Naive B cell (primary cell): ENCODE measurements at regions not wholly inside any gene's neighbourhood (a gene's known extent, or its start where the extent isn't known, plus 50 kb on each side); places are given as distances from the start of the nearest gene placed in this dataset.
"Not testable (repeated sequence)": the region's sequence is repeated elsewhere in the genome, so short reads cannot be mapped to it uniquely, and the experiment has no call there.

ENCODE experiments used
- ATAC-seq, 2 donors: fragments of 150-1000 bp; cut with Tn5 transposase; 2 replicates each; pipeline ENCODE4 v1.10.0; 2021; ENCODE audit warnings: low read depth in 2 of 2, mild to moderate bottlenecking in 2 of 2, moderate library complexity in 2 of 2
- DNase-seq: peaks from one replicate; pipeline ENCODE4 v3.0.0; 2022
- H3K27ac Mint-ChIP-seq, 6 donors: one replicate each; pipeline ENCODE4 v1.8.0; 2020 to 2022; ENCODE audit warnings: mild to moderate bottlenecking in 6 of 6, mixed read lengths in 6 of 6, moderate library complexity in 5 of 6, inconsistent platforms in 2 of 6
- H3K27me3 Mint-ChIP-seq, 3 donors: one replicate each; pipeline ENCODE4 v1.8.0; 2021 to 2022; ENCODE audit warnings: mixed read lengths in 3 of 3, mild to moderate bottlenecking in 1 of 3
- H3K36me3 Mint-ChIP-seq, 2 donors: one replicate each; pipeline ENCODE4 v1.8.0; 2020 to 2022; ENCODE audit warnings: mixed read lengths in 2 of 2, inconsistent platforms in 1 of 2, mild to moderate bottlenecking in 1 of 2
- H3K4me1 Mint-ChIP-seq, 3 donors: one replicate each; pipeline ENCODE4 v1.8.0; 2020 to 2022; ENCODE audit warnings: mixed read lengths in 3 of 3, inconsistent platforms in 1 of 3, mild to moderate bottlenecking in 1 of 3, moderate library complexity in 1 of 3
- H3K4me3 Mint-ChIP-seq, 8 donors: one replicate each; pipeline ENCODE4 v1.8.0; 2020 to 2022; ENCODE audit warnings: mild to moderate bottlenecking in 8 of 8, mixed read lengths in 8 of 8, moderate library complexity in 8 of 8, inconsistent platforms in 2 of 8
- H3K9me3 Mint-ChIP-seq, 7 donors: one replicate each; pipeline ENCODE4 v1.8.0; 2020 to 2022; ENCODE audit warnings: mixed read lengths in 7 of 7, mild to moderate bottlenecking in 5 of 7, inconsistent platforms in 2 of 7, moderate library complexity in 1 of 7

- H3K4me1 Mint-ChIP-seq = peaks cover 0 to 3% (median 0%) of the 10 kb centered on the region in 3 donors
- peaks cover 9 to 44% (median 23%) of the 10 kb centered on the region in 3 donors for H3K27me3 Mint-ChIP-seq
- no peak for ATAC-seq
- H3K27ac Mint-ChIP-seq = no peak overlapping the region
- H3K36me3 Mint-ChIP-seq = no peaks in the 10 kb centered on the region
- no peak for DNase-seq
- no peak overlapping the region for H3K4me3 Mint-ChIP-seq
- no peaks in the 10 kb centered on the region for H3K9me3 Mint-ChIP-seq
These were observed 434.0 kb upstream of the SULF2 start for GRCh38 chr20:48219306-48219705.

DNA sequence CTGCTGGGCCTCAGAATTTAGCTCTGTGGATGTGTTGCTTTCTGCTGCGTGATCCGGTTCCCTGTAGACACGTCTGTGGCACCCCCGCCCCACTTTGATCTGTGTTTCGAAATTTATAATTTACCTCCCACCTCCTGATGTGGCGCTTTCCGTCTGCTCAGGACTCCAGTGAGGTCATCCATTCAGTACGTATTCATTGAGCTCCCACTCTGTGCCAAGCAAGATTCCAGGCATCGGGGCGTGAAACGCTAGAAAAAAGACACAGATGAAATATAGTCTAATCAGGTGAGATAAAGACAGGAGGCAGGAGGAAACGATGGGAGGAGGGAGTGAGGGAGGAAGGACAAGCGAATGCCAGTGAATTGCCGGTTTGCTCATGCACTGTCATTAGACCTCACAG is 431.9 kb upstream of the SULF2 start:
- H3K4me3 Mint-ChIP-seq = no peak overlapping the region
- H3K9me3 Mint-ChIP-seq = no peaks in the 10 kb centered on the region
- H3K4me1 Mint-ChIP-seq = no peaks in the 10 kb centered on the region
- ATAC-seq (no peak), DNase-seq (no peak)
- H3K36me3 Mint-ChIP-seq = no peaks in the 10 kb centered on the region
- H3K27me3 Mint-ChIP-seq = peaks cover 10 to 47% (median 21%) of the 10 kb centered on the region in 3 donors
- H3K27ac Mint-ChIP-seq = peak overlapping the region in 1 of 6 donors; percentile 72

- H3K36me3 Mint-ChIP-seq = no peaks in the 10 kb centered on the region
- DNase-seq = no peak
- no peak for ATAC-seq
- H3K4me3 Mint-ChIP-seq = no peak overlapping the region
- H3K27ac Mint-ChIP-seq = no peak overlapping the region
- peaks cover 13 to 54% (median 27%) of the 10 kb centered on the region in 3 donors for H3K27me3 Mint-ChIP-seq
- H3K9me3 Mint-ChIP-seq = no peaks in the 10 kb centered on the region
- H3K4me1 Mint-ChIP-seq = peaks cover 0 to 5% (median 0%) of the 10 kb centered on the region in 3 donors
These were observed 430.3 kb upstream of the SULF2 start for GRCh38 chr20:48215536-48215935.

GRCh38 chr20:48214601-48215000 is 429.3 kb upstream of the SULF2 start:
- H3K9me3 Mint-ChIP-seq = no peaks in the 10 kb centered on the region
- H3K4me1 Mint-ChIP-seq = peaks cover 0 to 5% (median 0%) of the 10 kb centered on the region in 3 donors
- H3K36me3 Mint-ChIP-seq = no peaks in the 10 kb centered on the region
- no peak overlapping the region for H3K4me3 Mint-ChIP-seq
- no peak for DNase-seq
- H3K27ac Mint-ChIP-seq = peak overlapping the region in 1 of 6 donors; percentile 77
- peaks cover 13 to 45% (median 27%) of the 10 kb centered on the region in 3 donors for H3K27me3 Mint-ChIP-seq
- no peak for ATAC-seq

DNA sequence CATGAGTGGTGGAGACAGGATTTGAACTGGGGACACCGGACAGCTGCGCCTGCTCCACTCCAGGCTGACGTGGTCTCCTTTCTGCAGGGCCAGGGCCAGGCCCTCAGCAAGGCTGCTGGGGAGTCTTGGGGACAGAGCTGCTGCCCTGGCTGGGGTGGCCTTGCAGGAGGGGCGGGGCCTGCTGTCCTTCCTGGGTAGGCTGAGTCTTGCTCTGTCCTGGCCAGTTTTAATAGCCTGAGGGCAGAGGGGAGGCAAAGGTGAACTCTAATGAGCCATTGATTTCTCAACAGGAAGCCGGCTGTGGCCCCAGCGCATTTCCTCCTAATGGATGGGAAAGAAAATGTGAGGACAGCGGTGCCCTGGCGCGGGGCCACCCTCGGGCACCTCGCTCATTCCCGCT is 428.4 kb upstream of the SULF2 start:
- H3K27me3 Mint-ChIP-seq = peaks cover 8 to 37% (median 22%) of the 10 kb centered on the region in 3 donors
- not testable (repeated sequence) for ATAC-seq, DNase-seq, H3K4me1 Mint-ChIP-seq, H3K36me3 Mint-ChIP-seq, H3K9me3 Mint-ChIP-seq, H3K4me3 Mint-ChIP-seq, H3K27ac Mint-ChIP-seq

DNA sequence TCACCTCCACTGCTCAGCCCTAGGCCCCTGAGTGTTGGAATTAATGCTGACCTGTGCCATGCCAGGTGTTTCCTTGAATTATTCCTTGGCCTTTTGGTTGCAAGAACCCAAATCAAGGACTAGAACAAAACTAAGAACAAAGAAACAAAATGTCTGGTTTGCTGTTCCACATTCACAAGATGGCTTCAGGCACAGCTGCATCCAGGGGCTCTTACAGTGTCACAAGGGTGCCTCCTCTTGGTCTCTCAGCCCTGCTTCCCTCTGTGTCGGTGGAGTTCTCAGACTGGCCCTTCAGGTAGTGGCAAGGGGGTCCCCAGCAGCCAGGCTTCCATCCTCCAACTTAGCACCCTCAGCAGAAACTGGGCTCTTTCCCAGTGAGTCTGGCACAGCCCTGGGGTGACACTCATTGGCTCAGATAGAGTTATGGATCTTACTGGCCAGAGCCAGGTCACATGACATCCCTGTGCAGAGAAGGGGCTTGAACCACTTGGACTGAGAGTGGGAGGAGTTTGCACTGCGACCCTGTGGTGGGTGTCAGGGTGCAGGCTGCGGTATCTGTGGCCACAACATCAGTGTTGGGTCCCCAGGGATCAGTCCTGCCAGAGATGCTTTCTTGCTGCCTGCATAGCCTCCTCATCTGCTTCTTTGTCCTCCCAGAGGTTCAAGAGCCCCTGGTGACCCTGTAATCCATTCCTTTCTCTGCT is 427.7 kb upstream of the SULF2 start:
- no peak for ATAC-seq
- Mint-ChIP-seq H3K4me3 (no peak overlapping the region), H3K9me3 (no peaks in the 10 kb centered on the region), H3K4me1 (peaks cover 0 to 5% (median 0%) of the 10 kb centered on the region in 3 donors), H3K27me3 (peaks cover 4 to 30% (median 22%) of the 10 kb centered on the region in 3 donors), H3K36me3 (no peaks in the 10 kb centered on the region), H3K27ac (no peak overlapping the region)
- DNase-seq = no peak

- Mint-ChIP-seq H3K27me3 (peaks cover 8 to 35% (median 22%) of the 10 kb centered on the region in 3 donors), H3K36me3 (no peaks in the 10 kb centered on the region), H3K27ac (no peak overlapping the region), H3K4me1 (peaks cover 0 to 5% (median 0%) of the 10 kb centered on the region in 3 donors), H3K4me3 (no peak overlapping the region), H3K9me3 (no peaks in the 10 kb centered on the region)
- no peak for ATAC-seq
- no peak for DNase-seq
These were observed 426.6 kb upstream of the SULF2 start for GRCh38 chr20:48211847-48212246.

DNA sequence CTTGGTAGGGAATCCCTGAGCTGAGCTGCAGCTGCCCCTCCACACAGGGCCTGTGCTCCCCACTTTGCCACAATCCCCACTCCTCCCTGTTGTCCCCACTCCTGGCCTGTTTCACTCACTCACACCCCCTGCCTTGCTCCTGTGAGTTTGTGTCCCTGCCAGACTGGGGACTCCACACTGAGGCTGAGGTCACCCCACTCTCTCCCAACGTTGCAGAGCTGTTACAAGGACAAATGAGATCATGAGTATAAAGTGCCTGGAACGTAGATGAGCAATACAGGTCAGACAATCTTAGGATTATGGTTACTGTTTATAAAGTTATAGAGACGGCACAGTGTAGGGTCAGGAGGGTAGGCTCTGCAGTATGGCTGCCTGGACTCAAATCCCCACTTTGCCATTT is 426.0 kb upstream of the SULF2 start:
- Mint-ChIP-seq H3K27me3 (peaks cover 11 to 35% (median 22%) of the 10 kb centered on the region in 3 donors), H3K4me1 (peaks cover 0 to 5% (median 0%) of the 10 kb centered on the region in 3 donors), H3K4me3 (no peak overlapping the region), H3K36me3 (no peaks in the 10 kb centered on the region), H3K9me3 (no peaks in the 10 kb centered on the region), H3K27ac (no peak overlapping the region)
- DNase-seq (no peak), ATAC-seq (no peak)

- Mint-ChIP-seq H3K27me3 (peaks cover 11 to 35% (median 22%) of the 10 kb centered on the region in 3 donors), H3K9me3 (no peaks in the 10 kb centered on the region), H3K4me1 (peaks cover 0 to 5% (median 0%) of the 10 kb centered on the region in 3 donors), H3K36me3 (no peaks in the 10 kb centered on the region), H3K27ac (no peak overlapping the region), H3K4me3 (no peak overlapping the region)
- ATAC-seq = no peak
- DNase-seq = no peak
These were observed 425.1 kb upstream of the SULF2 start for GRCh38 chr20:48210111-48211027.

DNA sequence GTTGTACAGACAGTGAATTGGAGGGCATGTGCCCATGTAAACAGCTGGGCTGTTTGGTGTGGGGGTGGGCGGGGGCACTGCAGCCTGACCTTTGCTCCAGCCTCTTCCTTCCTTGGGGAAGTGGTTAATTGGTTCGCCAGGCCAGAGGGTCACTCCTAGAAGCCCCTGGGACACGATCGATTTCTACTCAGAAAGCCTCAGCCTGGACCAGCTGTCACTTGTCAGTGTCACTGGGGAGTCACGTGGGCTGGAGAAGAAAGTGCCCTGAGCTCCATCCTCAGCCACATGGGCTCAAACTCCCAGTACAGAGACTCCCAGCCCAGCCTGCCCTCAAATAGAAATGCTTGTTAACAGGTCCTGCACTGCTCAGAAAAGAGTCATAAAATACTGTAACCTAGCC is 423.8 kb upstream of the SULF2 start:
- Mint-ChIP-seq H3K9me3 (no peaks in the 10 kb centered on the region), H3K27me3 (peaks cover 14 to 29% (median 20%) of the 10 kb centered on the region in 3 donors), H3K27ac (no peak overlapping the region), H3K4me3 (no peak overlapping the region), H3K4me1 (peaks cover 0 to 5% (median 2%) of the 10 kb centered on the region in 3 donors), H3K36me3 (no peaks in the 10 kb centered on the region)
- ATAC-seq (no peak), DNase-seq (no peak)

DNA sequence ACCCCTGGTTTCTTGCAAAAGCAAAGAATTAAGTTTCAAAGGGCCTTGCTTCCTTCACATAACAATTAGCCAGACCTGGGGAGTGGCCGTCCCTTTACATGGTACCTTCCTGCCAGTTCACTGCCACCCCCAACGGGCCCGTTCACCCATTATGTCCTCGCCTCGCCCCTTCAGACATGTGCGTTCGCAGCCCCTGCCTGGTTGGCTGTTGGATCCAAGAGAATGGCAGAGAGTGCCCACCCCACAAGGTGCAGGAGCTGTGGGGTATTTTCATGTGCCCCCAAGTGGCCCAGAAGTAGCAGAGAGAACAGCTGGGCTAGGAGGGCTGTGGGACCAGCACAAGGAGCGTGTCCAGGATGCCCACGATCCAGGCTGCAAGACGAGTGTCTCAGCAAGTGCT is 422.9 kb upstream of the SULF2 start:
- ATAC-seq (no peak), DNase-seq (no peak)
- Mint-ChIP-seq H3K9me3 (no peaks in the 10 kb centered on the region), H3K27me3 (peaks cover 16 to 37% (median 22%) of the 10 kb centered on the region in 3 donors), H3K4me1 (peaks cover 0 to 5% (median 5%) of the 10 kb centered on the region in 3 donors), H3K27ac (peak overlapping the region in 1 of 6 donors; percentile 28), H3K36me3 (no peaks in the 10 kb centered on the region), H3K4me3 (no peak overlapping the region)

DNA sequence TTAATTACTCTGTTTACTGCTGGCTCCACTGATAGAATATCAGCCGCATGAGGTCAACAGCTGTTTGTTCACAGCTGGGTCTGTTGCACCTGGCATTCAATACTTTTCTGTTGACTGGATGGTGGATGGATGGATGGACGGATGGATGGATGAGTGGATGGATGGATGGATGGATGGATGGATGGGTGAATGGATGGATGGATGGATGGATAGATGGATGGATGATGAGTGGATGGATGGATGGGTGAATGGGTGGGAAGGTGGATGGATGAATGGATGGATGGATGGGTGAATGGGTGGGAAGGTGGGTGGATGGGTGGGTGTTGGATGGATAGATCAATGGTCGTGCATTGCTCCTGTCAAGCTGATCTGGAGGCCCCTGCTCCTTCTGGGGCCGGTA is 422.2 kb upstream of the SULF2 start:
- Mint-ChIP-seq H3K9me3 (no peaks in the 10 kb centered on the region), H3K4me3 (no peak overlapping the region), H3K27me3 (peaks cover 16 to 34% (median 16%) of the 10 kb centered on the region in 3 donors), H3K27ac (peak overlapping the region in 1 of 6 donors; percentile 5), H3K36me3 (no peaks in the 10 kb centered on the region), H3K4me1 (peaks cover 0 to 5% (median 5%) of the 10 kb centered on the region in 3 donors)
- DNase-seq (no peak), ATAC-seq (no peak)

DNA sequence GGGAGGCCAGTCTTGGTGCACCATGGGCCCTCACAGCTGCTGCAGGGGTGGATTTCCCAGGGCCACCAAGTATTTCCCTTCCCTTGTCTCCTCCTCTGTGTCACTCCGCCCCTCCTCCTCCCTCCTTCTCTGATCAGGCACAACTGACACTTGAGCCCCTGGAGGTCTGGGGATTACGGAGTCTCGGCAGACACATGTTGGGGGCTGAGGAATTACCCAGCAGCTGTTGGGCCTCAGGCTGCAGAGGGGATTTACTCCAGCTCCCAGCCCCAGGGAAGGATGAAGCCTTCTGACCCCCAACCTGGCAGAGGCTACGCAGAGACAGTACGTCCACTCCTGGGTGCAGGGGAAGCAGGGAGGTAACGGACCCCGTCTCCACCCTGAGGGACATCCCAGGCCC is 420.5 kb upstream of the SULF2 start:
- Mint-ChIP-seq H3K27me3 (peaks cover 9 to 31% (median 12%) of the 10 kb centered on the region in 3 donors), H3K4me1 (peaks cover 0 to 5% (median 0%) of the 10 kb centered on the region in 3 donors), H3K9me3 (no peaks in the 10 kb centered on the region), H3K4me3 (no peak overlapping the region), H3K27ac (no peak overlapping the region), H3K36me3 (no peaks in the 10 kb centered on the region)
- ATAC-seq (no peak), DNase-seq (no peak)
